ENCODE measurements at regions not wholly inside any gene's neighbourhood (a gene's known extent, or its start where the extent isn't known, plus 50 kb on each side); places are given as distances from the start of the nearest gene placed in this dataset.

GRCh38 chrX:115972717-115973116 is 197.8 kb upstream of the AGTR2 start:
- TF ChIP-seq POLR2A (IDR thresholded peaks at IDR 0.05) (no peak), POLR2AphosphoS5 (IDR thresholded peaks at IDR 0.05; ENCODE audit: insufficient read depth in 1 of 2, low read depth in 1 of 2) (no peak)
